ENCODE measurements at regions not wholly inside any gene's neighbourhood (a gene's known extent, or its start where the extent isn't known, plus 50 kb on each side); places are given as distances from the start of the nearest gene placed in this dataset.

DNA sequence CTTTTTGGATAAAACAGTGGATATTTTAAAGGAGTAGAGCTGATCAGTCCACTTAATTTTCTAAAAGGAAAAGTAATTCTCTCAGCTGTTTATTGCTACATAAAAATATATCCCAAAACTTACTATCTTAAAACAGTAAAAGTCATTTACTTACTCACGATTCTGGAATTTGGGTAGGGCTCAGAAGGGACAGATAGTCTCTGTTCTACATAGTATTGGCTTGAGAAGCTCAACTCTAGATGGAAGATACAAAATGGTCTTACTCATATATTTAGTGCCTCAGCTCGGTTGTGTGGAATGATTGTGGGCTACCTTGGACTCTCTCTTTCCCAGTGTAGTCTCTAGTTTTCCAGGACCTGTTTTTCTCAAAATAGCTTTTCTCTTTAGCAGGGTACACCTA lies 691.5 kb upstream of the POU3F4 start:
- no peak overlapping the region for H3K27ac ChIP-seq
- TF ChIP-seq, protein P1, sequence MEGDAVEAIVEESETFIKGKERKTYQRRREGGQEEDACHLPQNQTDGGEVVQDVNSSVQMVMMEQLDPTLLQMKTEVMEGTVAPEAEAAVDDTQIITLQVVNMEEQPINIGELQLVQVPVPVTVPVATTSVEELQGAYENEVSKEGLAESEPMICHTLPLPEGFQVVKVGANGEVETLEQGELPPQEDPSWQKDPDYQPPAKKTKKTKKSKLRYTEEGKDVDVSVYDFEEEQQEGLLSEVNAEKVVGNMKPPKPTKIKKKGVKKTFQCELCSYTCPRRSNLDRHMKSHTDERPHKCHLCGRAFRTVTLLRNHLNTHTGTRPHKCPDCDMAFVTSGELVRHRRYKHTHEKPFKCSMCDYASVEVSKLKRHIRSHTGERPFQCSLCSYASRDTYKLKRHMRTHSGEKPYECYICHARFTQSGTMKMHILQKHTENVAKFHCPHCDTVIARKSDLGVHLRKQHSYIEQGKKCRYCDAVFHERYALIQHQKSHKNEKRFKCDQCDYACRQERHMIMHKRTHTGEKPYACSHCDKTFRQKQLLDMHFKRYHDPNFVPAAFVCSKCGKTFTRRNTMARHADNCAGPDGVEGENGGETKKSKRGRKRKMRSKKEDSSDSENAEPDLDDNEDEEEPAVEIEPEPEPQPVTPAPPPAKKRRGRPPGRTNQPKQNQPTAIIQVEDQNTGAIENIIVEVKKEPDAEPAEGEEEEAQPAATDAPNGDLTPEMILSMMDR (IDR thresholded peaks at IDR 0.05) = no peak
- no peak for TF ChIP-seq ZFX (IDR thresholded peaks at IDR 0.05; ENCODE audit: borderline replicate concordance)

GRCh38 chrX:82842286-82842685 lies 665.8 kb upstream of the POU3F4 start:
- no peak overlapping the region for H3K27ac ChIP-seq
- TF ChIP-seq ZFX (IDR thresholded peaks at IDR 0.05; ENCODE audit: borderline replicate concordance) = no peak
- TF ChIP-seq, protein P1 (IDR thresholded peaks at IDR 0.05) = no peak

GRCh38 chrX:82848111-82848510 lies 660.0 kb upstream of the POU3F4 start:
- no peak overlapping the region for H3K27ac ChIP-seq
- TF ChIP-seq ZFX (IDR thresholded peaks at IDR 0.05; ENCODE audit: borderline replicate concordance) = no peak
- TF ChIP-seq, protein P1 (IDR thresholded peaks at IDR 0.05) = no peak
